PC-3 (cell line): ENCODE measurements at regions not wholly inside any gene's neighbourhood (a gene's known extent, or its start where the extent isn't known, plus 50 kb on each side); places are given as distances from the start of the nearest gene placed in this dataset.
"Not testable (repeated sequence)": the region's sequence is repeated elsewhere in the genome, so short reads cannot be mapped to it uniquely, and the experiment has no call there.

Experiments used
- ATAC-seq: fragments of 200-7000 bp; cut with Tn5 transposase; 2 replicates; pipeline ENCODE4 v1.9.1; 2020; ENCODE audit warnings: mild to moderate bottlenecking, moderate library complexity
- BruUV-seq: library from RNA; stranded (reverse); fragments of 400-500 nt; replicated peaks from 2 replicates; lab custom pipeline; 2021; lab: Mats Ljungman, UMichigan
- CTCF ChIA-PET: fragments of 300-600 bp; sonication (Branson Sonifier 250); formaldehyde crosslinking; loops from one replicate; lab custom pipeline; 2022; ENCODE audit warnings: antibody characterized with exemption; lab: Charles Lee
- POLR2A ChIA-PET: fragments of 300-600 bp; sonication (Branson Sonifier 250); formaldehyde crosslinking; loops from one replicate; lab custom pipeline; 2022; ENCODE audit warnings: antibody characterized with exemption; ENCODE audit not compliant: unreplicated experiment; lab: Charles Lee
- DNase-seq: peaks from one replicate; pipeline ENCODE4 v3.0.0-alpha.2; 2015
- H2AFZ ChIP-seq: fragments of 300-600 bp; sonication (generic); 2 replicates; pipeline ENCODE4 v1.6.0; 2016; ENCODE audit warnings: antibody characterized with exemption, low read length
- H3F3A ChIP-seq: fragments of 300-600 bp; sonication (generic); one replicate; pipeline ENCODE4 v1.6.0; 2017; ENCODE audit warnings: antibody characterized with exemption, low read length, control low read depth, mild to moderate bottlenecking; ENCODE audit not compliant: unreplicated experiment
- H3K27ac ChIP-seq: fragments of 300-600 bp; sonication (generic); 2 replicates; pipeline ENCODE4 v1.5.1; 2016; ENCODE audit warnings: mild to moderate bottlenecking, low read length
- H3K27me3 ChIP-seq: fragments of 300-600 bp; sonication (generic); 2 replicates; pipeline ENCODE4 v1.6.1; 2016; ENCODE audit warnings: low read length, mixed read lengths
- H3K36me3 ChIP-seq: fragments of 300-600 bp; sonication (generic); 2 replicates; pipeline ENCODE4 v1.6.1; 2016; ENCODE audit warnings: low read depth, mixed run types, low read length, mixed read lengths
- H3K4me1 ChIP-seq: fragments of 300-600 bp; sonication (generic); 2 replicates; pipeline ENCODE4 v1.5.1; 2016; ENCODE audit warnings: low read length; ENCODE audit not compliant: insufficient read depth
- H3K4me2 ChIP-seq: fragments of 300-600 bp; sonication (generic); 2 replicates; pipeline ENCODE4 v1.6.0; 2016; ENCODE audit warnings: low read length
- H3K4me3 ChIP-seq: fragments of 300-600 bp; sonication (generic); 2 replicates; pipeline ENCODE4 v1.5.1; 2016; ENCODE audit warnings: mild to moderate bottlenecking, low read length, mixed read lengths
- H3K79me2 ChIP-seq: fragments of 300-600 bp; sonication (generic); 2 replicates; pipeline ENCODE4 v1.6.1; 2017; ENCODE audit warnings: low read length, mixed read lengths
- H3K9ac ChIP-seq: fragments of 300-600 bp; sonication (generic); 2 replicates; pipeline ENCODE4 v1.6.0; 2016; ENCODE audit warnings: mild to moderate bottlenecking, low read length
- H3K9me2 ChIP-seq: fragments of 300-600 bp; sonication (generic); replicated peaks from 2 replicates; pipeline ENCODE4 v1.6.1; 2016; ENCODE audit warnings: mixed run types, low read length, mixed read lengths
- H3K9me3 ChIP-seq: fragments of 300-600 bp; sonication (generic); 2 replicates; pipeline ENCODE4 v1.6.1; 2016; ENCODE audit warnings: low read length, mixed read lengths
- H4K20me1 ChIP-seq: fragments of 300-600 bp; sonication (generic); 2 replicates; pipeline ENCODE4 v1.6.1; 2016; ENCODE audit warnings: low read length, mixed read lengths
- EZH2 ChIP-seq: fragments of 300-600 bp; sonication (generic); IDR thresholded peaks from one replicate; pipeline ENCODE4 v1.6.1; 2017; ENCODE audit warnings: antibody characterized with exemption, mild to moderate bottlenecking, low read length; ENCODE audit not compliant: unreplicated experiment
- EZH2phosphoT487 ChIP-seq: fragments of 300-600 bp; sonication (generic); IDR thresholded peaks from 2 replicates; pipeline ENCODE4 v1.6.1; 2018; ENCODE audit warnings: mild to moderate bottlenecking, antibody characterized with exemption, low read length, borderline replicate concordance
- intact Hi-C: fragments of 100-400 bp; cut with micrococcal nuclease; formaldehyde crosslinking; loops from 2 replicates; pipeline ENCODE4 v1.9.0; 2023
- TF ChIP-seq, protein P1 (sequence below): fragments of 300-600 bp; sonication (generic); conservative IDR thresholded peaks from 2 replicates; pipeline ENCODE4 v1.5.1; 2017; ENCODE audit warnings: antibody characterized with exemption, low read depth, mild to moderate bottlenecking, low read length

GRCh38 chr5:119721775-119722174 lies 92.4 kb downstream of the FAM170A start:
- H3K9me2 ChIP-seq, result no peaks in the 10 kb centered on the region
- no peaks in the 10 kb centered on the region for H3K9me3 ChIP-seq
- no peaks in the 10 kb centered on the region for H3K4me1 ChIP-seq
- no peak overlapping the region for H3K4me3 ChIP-seq
- no peaks in the 10 kb centered on the region for H3F3A ChIP-seq
- no peaks in the 10 kb centered on the region for H3K36me3 ChIP-seq
- DNase-seq (no peak), ATAC-seq (no peak)
- no peaks in the 10 kb centered on the region for H3K27me3 ChIP-seq
- CTCF ChIA-PET, result no interaction called here
- no peak overlapping the region for H3K4me2 ChIP-seq
- no peaks in the 10 kb centered on the region for H3K79me2 ChIP-seq
- no peaks in the 10 kb centered on the region for H4K20me1 ChIP-seq
- TF ChIP-seq, protein P1, sequence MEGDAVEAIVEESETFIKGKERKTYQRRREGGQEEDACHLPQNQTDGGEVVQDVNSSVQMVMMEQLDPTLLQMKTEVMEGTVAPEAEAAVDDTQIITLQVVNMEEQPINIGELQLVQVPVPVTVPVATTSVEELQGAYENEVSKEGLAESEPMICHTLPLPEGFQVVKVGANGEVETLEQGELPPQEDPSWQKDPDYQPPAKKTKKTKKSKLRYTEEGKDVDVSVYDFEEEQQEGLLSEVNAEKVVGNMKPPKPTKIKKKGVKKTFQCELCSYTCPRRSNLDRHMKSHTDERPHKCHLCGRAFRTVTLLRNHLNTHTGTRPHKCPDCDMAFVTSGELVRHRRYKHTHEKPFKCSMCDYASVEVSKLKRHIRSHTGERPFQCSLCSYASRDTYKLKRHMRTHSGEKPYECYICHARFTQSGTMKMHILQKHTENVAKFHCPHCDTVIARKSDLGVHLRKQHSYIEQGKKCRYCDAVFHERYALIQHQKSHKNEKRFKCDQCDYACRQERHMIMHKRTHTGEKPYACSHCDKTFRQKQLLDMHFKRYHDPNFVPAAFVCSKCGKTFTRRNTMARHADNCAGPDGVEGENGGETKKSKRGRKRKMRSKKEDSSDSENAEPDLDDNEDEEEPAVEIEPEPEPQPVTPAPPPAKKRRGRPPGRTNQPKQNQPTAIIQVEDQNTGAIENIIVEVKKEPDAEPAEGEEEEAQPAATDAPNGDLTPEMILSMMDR, result no peak
- no peak overlapping the region for H3K9ac ChIP-seq
- POLR2A ChIA-PET, result no interaction called here
- intact Hi-C loops, result no loop called here
- no peak overlapping the region for H3K27ac ChIP-seq
- BruUV-seq, result no TSS peak
- H2AFZ ChIP-seq, result no peak overlapping the region

DNA sequence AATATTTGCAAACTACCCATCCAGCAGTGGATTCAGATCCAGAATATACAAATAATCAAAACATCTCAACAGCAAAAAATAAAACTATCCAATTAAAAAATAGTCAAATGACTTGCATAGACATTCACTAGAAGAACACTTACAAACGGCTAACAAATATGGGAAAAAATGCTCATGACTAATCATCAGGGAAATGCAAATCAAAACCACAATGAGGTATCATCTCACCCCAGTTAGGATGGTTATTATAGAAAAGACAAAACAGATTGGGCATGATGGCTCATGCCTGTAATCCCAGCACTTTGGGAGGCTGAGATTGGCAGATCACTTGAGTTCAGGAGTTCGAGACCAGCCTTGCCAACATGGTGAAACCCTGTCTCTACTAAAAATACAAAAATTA lies 95.9 kb downstream of the FAM170A start:
- H3K9me3 ChIP-seq, H3K36me3 ChIP-seq, H3K27ac ChIP-seq, ATAC-seq, intact Hi-C loops, BruUV-seq, H3K79me2 ChIP-seq, CTCF ChIA-PET, H4K20me1 ChIP-seq, DNase-seq, H3F3A ChIP-seq, H3K27me3 ChIP-seq, H3K4me1 ChIP-seq, H3K4me2 ChIP-seq, H3K4me3 ChIP-seq, H2AFZ ChIP-seq, H3K9ac ChIP-seq, POLR2A ChIA-PET, H3K9me2 ChIP-seq: not testable (repeated sequence)

DNA sequence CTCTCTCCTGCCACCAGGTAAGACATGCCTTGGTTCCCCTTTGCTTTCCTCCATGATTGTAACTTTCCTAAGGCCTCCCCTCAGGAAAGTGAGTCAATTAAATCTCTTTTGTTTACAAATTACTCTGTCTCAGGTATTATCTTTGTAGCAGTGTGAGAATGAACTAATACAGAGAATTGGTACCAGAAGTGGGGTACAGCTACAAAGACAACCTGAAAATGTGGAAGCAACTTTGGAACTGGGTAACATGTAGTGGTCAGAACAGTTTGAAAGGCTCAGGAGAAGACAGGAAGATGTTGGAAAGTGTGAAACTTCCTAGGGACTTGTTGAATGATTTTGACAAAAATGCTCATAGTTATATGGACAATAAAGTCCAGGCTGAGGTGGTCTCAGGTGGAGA lies 97.2 kb downstream of the FAM170A start:
- Histone ChIP-seq H3K36me3 (no peaks in the 10 kb centered on the region), H3K27ac (no peak overlapping the region), H2AFZ (no peak overlapping the region), H3K9me3 (no peaks in the 10 kb centered on the region), H3K9me2 (no peaks in the 10 kb centered on the region), H3K4me2 (no peak overlapping the region), H3K4me3 (no peak overlapping the region), H3K27me3 (no peaks in the 10 kb centered on the region), H3K4me1 (no peaks in the 10 kb centered on the region), H3F3A (no peaks in the 10 kb centered on the region), H4K20me1 (no peaks in the 10 kb centered on the region), H3K79me2 (no peaks in the 10 kb centered on the region), H3K9ac (no peak overlapping the region)
- TF ChIP-seq EZH2phosphoT487 (no peak), EZH2 (no peak)
- DNase-seq (no peak), ATAC-seq (no peak)
- intact Hi-C loops, result no loop called here
- CTCF ChIA-PET, result no interaction called here
- BruUV-seq, result no TSS peak
- POLR2A ChIA-PET, result no interaction called here

DNA sequence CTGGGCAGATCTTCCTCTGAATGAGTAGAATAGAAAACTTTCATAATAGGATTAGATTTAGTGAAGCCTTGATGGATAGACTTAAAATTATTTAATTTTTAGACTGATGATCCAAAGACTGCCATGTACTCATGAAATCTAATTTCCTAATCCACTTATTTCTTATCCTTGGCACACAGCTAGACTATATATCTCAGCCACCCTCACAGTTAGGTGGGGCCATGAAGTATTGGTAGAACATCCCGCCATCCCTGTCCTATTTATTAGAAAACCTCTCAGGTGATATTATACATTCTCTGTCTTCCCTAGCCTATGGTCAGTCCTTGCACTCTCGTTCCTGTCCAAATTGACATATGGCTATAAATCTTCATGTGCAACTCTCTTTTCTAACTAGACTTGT lies 110.9 kb downstream of the FAM170A start:
- H3K9me2 ChIP-seq, result no peaks in the 10 kb centered on the region
- no peak for ATAC-seq
- no peak overlapping the region for H2AFZ ChIP-seq
- H4K20me1 ChIP-seq, result no peaks in the 10 kb centered on the region
- ChIA-PET POLR2A (no interaction called here), CTCF (no interaction called here)
- no peak overlapping the region for H3K4me2 ChIP-seq
- no peak overlapping the region for H3K4me3 ChIP-seq
- DNase-seq, result no peak
- H3K36me3 ChIP-seq, result no peaks in the 10 kb centered on the region
- TF ChIP-seq, protein P1, result no peak
- TF ChIP-seq EZH2 (no peak), EZH2phosphoT487 (no peak)
- H3K27ac ChIP-seq, result no peak overlapping the region
- no peaks in the 10 kb centered on the region for H3K79me2 ChIP-seq
- no peaks in the 10 kb centered on the region for H3F3A ChIP-seq
- intact Hi-C loops, result loop anchor here (5.0 kb wide), 3 partner anchors 137 to 328 kb away; no protein-coding TSS in a partner anchor
- H3K27me3 ChIP-seq, result no peaks in the 10 kb centered on the region
- H3K9me3 ChIP-seq, result no peaks in the 10 kb centered on the region
- no TSS peak for BruUV-seq
- no peak overlapping the region for H3K9ac ChIP-seq
- peaks cover 3% of the 10 kb centered on the region; the same call in 1 of the 2 replicates for H3K4me1 ChIP-seq
